ENCODE measurements at regions not wholly inside any gene's neighbourhood (a gene's known extent, or its start where the extent isn't known, plus 50 kb on each side); places are given as distances from the start of the nearest gene placed in this dataset.

DNA sequence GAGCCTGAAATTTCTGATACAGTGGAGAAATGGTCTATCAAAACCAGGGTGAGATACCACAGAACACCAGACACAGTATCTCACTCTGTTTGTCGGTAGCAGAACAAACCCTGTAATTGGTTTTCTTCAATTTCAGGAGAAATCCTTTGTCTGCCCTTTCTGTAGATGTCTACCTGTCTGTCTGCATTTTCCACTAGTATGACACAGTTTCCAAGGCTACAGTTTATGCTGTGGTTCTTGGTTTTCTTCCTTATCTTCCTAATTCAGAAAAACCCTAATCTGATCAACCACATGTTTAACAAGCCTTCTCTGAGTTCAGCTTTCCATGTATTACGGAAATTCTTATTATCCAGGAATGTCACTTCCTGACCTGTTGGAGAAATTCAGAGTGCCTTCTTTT is 70.8 kb downstream of the SCN11A start:
- TF ChIP-seq POLR2A (IDR thresholded peaks at IDR 0.05): no peak
- TF ChIP-seq, protein P1, sequence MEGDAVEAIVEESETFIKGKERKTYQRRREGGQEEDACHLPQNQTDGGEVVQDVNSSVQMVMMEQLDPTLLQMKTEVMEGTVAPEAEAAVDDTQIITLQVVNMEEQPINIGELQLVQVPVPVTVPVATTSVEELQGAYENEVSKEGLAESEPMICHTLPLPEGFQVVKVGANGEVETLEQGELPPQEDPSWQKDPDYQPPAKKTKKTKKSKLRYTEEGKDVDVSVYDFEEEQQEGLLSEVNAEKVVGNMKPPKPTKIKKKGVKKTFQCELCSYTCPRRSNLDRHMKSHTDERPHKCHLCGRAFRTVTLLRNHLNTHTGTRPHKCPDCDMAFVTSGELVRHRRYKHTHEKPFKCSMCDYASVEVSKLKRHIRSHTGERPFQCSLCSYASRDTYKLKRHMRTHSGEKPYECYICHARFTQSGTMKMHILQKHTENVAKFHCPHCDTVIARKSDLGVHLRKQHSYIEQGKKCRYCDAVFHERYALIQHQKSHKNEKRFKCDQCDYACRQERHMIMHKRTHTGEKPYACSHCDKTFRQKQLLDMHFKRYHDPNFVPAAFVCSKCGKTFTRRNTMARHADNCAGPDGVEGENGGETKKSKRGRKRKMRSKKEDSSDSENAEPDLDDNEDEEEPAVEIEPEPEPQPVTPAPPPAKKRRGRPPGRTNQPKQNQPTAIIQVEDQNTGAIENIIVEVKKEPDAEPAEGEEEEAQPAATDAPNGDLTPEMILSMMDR (IDR thresholded peaks at IDR 0.05): no peak
